ENCODE measurements at regions not wholly inside any gene's neighbourhood (a gene's known extent, or its start where the extent isn't known, plus 50 kb on each side); places are given as distances from the start of the nearest gene placed in this dataset.

DNA sequence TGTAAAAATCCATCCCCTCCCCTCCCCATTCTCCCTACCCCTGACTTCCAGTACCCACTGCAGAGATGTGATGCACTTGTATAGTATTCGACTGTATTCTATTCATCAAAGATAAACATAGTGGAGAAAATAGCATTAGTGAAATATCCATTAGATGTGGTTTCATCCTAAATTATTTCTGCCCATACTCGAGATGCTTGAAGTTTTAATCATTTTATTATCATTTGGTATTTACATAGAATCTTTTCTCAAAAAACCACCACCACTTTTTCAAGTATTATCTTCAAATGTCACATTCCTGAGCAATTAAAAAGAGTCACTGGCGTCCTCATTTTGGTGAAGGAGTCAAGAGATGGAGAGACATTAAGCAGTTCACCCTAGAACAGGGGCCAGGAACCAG is 181.9 kb downstream of the HAO1 start:
- Histone ChIP-seq H3K9ac (no peak overlapping the region), H3K79me2 (ENCODE audit: insufficient read depth) (no peaks in the 10 kb centered on the region), H3K27ac (ENCODE audit: low read depth in 2 of 2, low read length in 1 of 2) (no peak overlapping the region), H3K9me3 (no peaks in the 10 kb centered on the region), H3F3A (replicated peaks; ENCODE audit: insufficient read depth) (no peaks in the 10 kb centered on the region), H3K27me3 (ENCODE audit: insufficient read depth) (no peaks in the 10 kb centered on the region; the same call in 1 of the 2 replicates), H4K20me1 (ENCODE audit: insufficient read depth) (no peaks in the 10 kb centered on the region), H3K4me2 (no peak overlapping the region), H3K4me3 (ENCODE audit: low read depth in 2 of 2, low read length in 1 of 2) (no peak overlapping the region), H3K4me1 (ENCODE audit: control insufficient read depth in 1 of 2, insufficient read depth in 2 of 2, low read depth in 1 of 2, low read length in 1 of 2) (no peaks in the 10 kb centered on the region), H2AFZ (ENCODE audit: low read depth) (no peak overlapping the region), H3K9me2 (no peaks in the 10 kb centered on the region), H3K36me3 (replicated peaks in 1 of 2; ENCODE audit: control insufficient read depth in 1 of 2, insufficient read depth in 2 of 2, low read length in 1 of 2) (no peaks in the 10 kb centered on the region)
- CTCF ChIA-PET = interaction anchor here (0.6 kb wide), 1 partner anchor 1668 kb away, joined by 3 read pairs; no protein-coding TSS in a partner anchor
- TF ChIP-seq CHD2 (IDR thresholded peaks at IDR 0.05; ENCODE audit: low read length, partially characterized antibody) (no peak), GATA2 (CRISPR knock-in tag; IDR thresholded peaks at IDR 0.05) (no peak)
- WGBS (ENCODE audit: low lambda C conversion rate) = 10% methylated on average over 3 of the region's 3 CpGs
- POLR2A ChIA-PET = no interaction called here
- no peak for DNase-seq

DNA sequence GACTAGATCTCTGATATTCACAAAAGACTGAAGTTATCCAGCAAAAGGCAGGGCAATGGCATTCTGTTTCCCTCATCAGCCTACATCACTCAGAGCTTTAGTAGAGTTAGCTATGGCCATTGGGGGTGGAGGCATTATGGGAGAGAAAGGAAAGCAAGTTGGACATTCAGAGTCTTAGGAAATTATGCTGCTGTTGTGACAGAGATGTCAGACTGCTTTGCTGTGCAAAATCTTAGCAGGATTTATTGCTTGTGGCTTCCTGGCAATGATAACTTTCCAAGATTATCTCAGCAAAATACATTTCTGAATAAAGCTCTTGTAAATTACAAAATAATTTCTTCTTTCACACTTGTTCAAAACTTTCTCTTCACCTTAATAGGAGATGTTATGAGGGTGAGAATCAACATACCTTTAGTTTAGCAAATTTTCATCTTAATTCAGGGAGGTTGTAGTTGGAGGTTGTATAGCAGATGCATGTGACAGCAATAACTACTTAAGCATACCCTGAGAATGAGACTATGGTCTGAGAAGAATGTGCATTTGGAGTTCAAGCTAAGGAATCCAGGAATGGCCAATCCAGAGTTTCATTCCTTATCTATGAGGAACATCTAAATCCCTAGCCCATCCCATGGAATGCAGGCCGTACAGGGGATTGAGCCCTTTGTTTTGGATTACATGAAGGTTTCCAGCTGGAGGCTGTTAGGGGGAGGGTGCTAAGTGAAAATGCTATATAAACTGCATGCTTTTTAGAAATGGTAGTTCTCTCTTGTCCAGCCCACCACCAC is 179.8 kb downstream of the HAO1 start:
- CTCF ChIA-PET = no interaction called here
- POLR2A ChIA-PET = no interaction called here

More for the DNA sequence above, 179.8 kb downstream of the HAO1 start:
- Histone ChIP-seq H3K4me2 (no peak overlapping the region), H3K9ac (no peak overlapping the region), H4K20me1 (ENCODE audit: insufficient read depth) (no peaks in the 10 kb centered on the region), H3K4me3 (ENCODE audit: low read depth in 2 of 2, low read length in 1 of 2) (no peak overlapping the region), H3K9me3 (no peaks in the 10 kb centered on the region), H3K79me2 (ENCODE audit: insufficient read depth) (no peaks in the 10 kb centered on the region), H3K9me2 (no peaks in the 10 kb centered on the region), H3K4me1 (ENCODE audit: control insufficient read depth in 1 of 2, insufficient read depth in 2 of 2, low read depth in 1 of 2, low read length in 1 of 2) (no peaks in the 10 kb centered on the region), H3K27ac (ENCODE audit: low read depth in 2 of 2, low read length in 1 of 2) (no peak overlapping the region), H3F3A (replicated peaks; ENCODE audit: insufficient read depth) (no peaks in the 10 kb centered on the region), H2AFZ (ENCODE audit: low read depth) (no peak overlapping the region), H3K36me3 (replicated peaks in 1 of 2; ENCODE audit: control insufficient read depth in 1 of 2, insufficient read depth in 2 of 2, low read length in 1 of 2) (no peaks in the 10 kb centered on the region), H3K27me3 (ENCODE audit: insufficient read depth) (no peaks in the 10 kb centered on the region; the same call in 1 of the 2 replicates)
- no peak for DNase-seq
- no peak for TF ChIP-seq NRF1 (IDR thresholded peaks at IDR 0.05; ENCODE audit: low read depth, low read length)
- TF ChIP-seq FOXJ3 (CRISPR knock-in tag; IDR thresholded peaks at IDR 0.05) = no peak
- TF ChIP-seq, protein P1, sequence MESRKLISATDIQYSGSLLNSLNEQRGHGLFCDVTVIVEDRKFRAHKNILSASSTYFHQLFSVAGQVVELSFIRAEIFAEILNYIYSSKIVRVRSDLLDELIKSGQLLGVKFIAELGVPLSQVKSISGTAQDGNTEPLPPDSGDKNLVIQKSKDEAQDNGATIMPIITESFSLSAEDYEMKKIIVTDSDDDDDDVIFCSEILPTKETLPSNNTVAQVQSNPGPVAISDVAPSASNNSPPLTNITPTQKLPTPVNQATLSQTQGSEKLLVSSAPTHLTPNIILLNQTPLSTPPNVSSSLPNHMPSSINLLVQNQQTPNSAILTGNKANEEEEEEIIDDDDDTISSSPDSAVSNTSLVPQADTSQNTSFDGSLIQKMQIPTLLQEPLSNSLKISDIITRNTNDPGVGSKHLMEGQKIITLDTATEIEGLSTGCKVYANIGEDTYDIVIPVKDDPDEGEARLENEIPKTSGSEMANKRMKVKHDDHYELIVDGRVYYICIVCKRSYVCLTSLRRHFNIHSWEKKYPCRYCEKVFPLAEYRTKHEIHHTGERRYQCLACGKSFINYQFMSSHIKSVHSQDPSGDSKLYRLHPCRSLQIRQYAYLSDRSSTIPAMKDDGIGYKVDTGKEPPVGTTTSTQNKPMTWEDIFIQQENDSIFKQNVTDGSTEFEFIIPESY (IDR thresholded peaks at IDR 0.05; ENCODE audit: borderline replicate concordance, low read depth) = no peak
- no peak for TF ChIP-seq MXI1 (IDR thresholded peaks at IDR 0.05; ENCODE audit: low read depth, low read length)
- no peak for TF ChIP-seq POLR2AphosphoS5 (IDR thresholded peaks at IDR 0.05; ENCODE audit: low read depth, low read length)
- TF ChIP-seq TAF1 (IDR thresholded peaks at IDR 0.05; ENCODE audit: borderline replicate concordance, low read depth, low read length) = no peak
- TF ChIP-seq, protein P2, sequence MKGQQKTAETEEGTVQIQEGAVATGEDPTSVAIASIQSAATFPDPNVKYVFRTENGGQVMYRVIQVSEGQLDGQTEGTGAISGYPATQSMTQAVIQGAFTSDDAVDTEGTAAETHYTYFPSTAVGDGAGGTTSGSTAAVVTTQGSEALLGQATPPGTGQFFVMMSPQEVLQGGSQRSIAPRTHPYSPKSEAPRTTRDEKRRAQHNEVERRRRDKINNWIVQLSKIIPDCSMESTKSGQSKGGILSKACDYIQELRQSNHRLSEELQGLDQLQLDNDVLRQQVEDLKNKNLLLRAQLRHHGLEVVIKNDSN (IDR thresholded peaks at IDR 0.05; ENCODE audit: borderline replicate concordance, low read depth) = no peak
- no peak for TF ChIP-seq ELF1 (IDR thresholded peaks at IDR 0.05)
- no peak for TF ChIP-seq GATA2 (CRISPR knock-in tag; IDR thresholded peaks at IDR 0.05)
- no peak for TF ChIP-seq RXRA (IDR thresholded peaks at IDR 0.05; ENCODE audit: borderline replicate concordance, low read depth)
- TF ChIP-seq, protein P3, sequence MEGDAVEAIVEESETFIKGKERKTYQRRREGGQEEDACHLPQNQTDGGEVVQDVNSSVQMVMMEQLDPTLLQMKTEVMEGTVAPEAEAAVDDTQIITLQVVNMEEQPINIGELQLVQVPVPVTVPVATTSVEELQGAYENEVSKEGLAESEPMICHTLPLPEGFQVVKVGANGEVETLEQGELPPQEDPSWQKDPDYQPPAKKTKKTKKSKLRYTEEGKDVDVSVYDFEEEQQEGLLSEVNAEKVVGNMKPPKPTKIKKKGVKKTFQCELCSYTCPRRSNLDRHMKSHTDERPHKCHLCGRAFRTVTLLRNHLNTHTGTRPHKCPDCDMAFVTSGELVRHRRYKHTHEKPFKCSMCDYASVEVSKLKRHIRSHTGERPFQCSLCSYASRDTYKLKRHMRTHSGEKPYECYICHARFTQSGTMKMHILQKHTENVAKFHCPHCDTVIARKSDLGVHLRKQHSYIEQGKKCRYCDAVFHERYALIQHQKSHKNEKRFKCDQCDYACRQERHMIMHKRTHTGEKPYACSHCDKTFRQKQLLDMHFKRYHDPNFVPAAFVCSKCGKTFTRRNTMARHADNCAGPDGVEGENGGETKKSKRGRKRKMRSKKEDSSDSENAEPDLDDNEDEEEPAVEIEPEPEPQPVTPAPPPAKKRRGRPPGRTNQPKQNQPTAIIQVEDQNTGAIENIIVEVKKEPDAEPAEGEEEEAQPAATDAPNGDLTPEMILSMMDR (IDR thresholded peaks at IDR 0.05) = no peak
- no peak for TF ChIP-seq YY1 (IDR thresholded peaks at IDR 0.05; ENCODE audit: low read depth)
- no peak for TF ChIP-seq EZH2phosphoT487 (IDR thresholded peaks at IDR 0.05; ENCODE audit: borderline replicate concordance, low read depth)
- 25% methylated on average over 1 of the region's 1 CpG for WGBS (ENCODE audit: low lambda C conversion rate)
